ENCODE measurements at regions not wholly inside any gene's neighbourhood (a gene's known extent, or its start where the extent isn't known, plus 50 kb on each side); places are given as distances from the start of the nearest gene placed in this dataset.

DNA sequence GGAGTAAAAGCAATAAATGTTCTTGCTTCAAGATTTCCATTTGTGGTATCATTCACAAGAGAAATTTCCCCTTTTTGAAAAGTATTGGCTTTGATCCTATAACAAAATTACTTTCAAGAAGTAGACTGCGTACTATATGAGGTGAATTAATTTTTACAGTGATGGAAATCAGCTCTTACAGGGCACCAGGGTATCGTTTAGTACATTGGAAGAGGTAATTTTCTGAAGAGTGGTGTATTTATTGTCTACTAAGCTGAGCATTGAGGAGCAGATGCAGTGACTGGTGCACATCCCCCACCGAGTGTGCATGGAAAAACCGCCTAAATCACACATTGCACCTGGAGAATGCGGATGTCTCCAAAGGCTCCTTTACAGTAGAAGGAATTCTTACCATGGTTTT, 209.5 kb downstream of the SAMD5 start:
- DNase-seq, result no peak

DNA sequence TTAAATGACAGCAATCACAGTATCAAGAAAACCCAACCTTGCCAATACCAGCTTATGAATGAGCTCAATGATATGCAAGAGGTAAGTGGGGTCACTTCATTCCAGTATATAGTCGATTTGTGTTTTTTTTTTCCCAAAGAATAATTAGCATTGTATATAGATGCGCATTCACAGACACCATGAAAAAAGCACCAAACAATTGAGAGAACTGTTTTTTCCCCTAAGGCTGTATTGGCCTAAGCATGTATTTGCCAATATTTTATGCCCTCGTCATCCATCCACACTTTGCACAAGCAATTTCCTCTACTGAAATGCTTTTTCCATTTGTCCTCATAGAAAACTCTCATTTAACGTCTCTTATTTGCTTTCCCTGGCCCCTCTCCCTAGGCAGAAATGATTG, 213.7 kb downstream of the SAMD5 start:
- DNase-seq, result no peak

DNA sequence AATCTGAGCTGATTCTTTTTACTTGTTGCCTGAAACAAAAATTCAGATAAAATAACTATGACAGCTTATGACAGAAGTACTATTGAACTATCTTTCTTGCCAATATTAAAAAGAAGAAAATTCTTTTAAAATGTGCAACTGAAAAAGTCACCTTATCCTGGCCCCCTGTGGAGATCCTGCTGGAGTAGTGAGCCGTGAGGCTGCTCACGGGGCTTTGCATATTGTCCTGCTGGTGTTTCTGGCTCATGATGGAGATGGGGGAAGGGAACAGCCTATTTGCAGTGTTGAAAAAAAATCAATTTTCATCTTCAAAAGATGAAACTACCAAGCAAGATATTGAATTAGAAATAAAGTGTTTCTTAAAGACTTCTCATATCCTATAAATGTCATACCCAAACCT, 216.0 kb downstream of the SAMD5 start:
- no peak for DNase-seq

DNA sequence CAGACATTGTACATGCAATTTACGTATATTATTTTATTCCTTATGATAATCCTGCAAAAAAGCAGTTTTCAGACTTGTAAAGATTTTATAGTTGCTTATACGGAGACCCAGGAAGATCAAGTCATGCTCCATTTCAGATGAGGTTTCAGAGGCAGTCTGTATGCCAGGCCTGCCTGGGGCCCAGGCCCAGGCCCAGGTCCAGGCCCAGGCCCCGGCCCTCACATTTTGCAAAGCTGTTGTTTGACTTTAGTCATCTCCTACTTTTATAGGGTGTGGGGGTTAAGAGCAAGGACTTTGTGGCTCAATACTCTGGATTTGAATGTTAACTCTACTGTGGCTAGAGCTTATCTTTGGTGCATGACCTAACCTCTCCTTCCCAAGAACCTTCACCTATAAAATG, 217.9 kb downstream of the SAMD5 start:
- DNase-seq, result no peak

DNA sequence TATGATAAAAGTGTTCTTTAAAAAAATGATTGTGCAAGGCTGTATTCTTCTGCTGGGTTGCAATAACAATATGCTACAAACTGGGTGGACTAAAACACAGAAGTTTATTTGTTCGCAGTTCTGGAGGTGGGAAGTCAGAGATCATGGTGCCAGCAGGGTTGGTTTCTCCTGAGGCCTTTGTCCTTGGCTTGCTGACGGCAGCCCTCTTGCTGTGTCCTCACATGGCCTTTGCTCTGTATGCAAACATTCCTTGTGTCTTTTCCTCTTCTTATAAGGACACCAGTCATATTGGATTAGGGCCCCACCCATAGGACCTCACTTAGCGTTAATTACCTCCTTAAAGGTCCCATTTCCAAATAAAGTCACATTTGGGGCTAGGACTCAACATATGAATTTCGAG, 220.4 kb downstream of the SAMD5 start:
- no peak for DNase-seq

DNA sequence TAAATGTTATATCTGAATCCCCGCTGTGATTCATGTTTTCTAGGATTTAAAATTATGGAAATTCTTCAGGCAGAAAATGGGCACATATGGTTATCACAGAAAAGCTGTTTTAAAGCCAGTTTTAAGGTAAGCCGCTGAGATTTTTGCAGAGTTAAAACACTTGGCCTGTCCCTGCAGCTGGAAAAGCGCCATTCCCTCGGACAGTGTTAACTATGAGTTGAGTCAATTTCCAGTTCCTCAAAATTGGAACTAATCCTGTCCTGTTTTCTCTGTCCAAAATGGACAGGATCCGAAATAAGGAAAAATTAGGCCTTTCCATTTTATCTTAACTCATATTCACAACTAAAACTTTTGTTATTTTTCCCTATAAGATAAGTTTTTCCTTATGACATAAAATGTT, 225.2 kb downstream of the SAMD5 start:
- no peak for DNase-seq

DNA sequence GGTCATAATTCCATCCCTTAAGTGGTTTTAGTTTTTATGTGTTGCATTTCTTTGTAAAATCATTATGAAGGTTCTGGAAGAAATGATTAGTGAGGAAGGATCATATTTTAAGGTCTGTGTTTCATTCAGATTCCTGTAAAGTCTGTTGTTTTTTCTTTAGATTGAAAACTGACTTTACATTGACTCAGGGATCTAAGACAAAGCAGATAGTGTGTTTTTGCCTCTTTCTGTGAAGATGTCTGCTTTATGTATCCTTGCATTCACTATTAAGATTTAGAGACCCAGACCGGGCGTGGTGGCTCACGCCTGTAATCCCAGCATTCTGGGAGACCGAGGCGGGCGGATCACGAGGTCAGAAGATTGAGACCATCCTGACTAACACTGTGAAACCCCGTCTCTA, 225.7 kb downstream of the SAMD5 start:
- DNase-seq, result no peak

DNA sequence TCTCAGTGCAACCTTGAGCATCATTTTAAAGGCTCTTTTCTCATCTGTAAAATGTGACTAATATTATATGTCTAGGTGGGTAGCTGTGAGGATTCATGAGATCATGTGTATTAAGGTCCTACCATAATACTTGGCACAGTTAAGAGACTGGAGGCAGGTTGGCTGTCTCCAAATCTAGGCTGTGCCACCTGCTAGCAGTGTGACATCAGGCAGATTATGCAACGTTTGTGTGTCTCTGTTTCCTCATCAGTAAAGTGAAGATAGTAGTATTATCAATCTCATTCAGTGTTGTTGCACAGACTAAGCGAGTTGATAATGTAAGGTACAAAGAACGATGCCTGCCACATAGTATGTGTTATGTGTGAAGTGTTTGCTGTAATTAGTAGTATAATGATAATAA, 227.4 kb downstream of the SAMD5 start:
- DNase-seq, result no peak

DNA sequence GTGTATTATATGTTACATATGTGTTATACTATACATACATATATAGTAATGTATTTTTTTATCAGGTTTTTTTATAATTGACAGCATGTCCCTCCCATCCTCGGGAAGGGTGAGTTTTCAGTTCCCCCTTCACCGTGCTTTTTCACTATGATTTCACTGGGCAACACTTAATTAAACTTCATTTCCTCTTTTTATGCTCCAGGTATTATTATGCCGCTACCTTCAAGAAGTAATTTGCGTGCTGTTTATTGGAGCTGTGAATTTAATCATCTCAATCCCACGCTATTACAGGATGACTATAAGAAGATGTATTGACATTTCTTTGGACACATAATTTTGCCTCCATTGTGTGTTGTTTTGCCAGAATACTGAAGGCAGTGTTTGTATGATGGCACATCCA, 228.6 kb downstream of the SAMD5 start:
- no peak for DNase-seq

DNA sequence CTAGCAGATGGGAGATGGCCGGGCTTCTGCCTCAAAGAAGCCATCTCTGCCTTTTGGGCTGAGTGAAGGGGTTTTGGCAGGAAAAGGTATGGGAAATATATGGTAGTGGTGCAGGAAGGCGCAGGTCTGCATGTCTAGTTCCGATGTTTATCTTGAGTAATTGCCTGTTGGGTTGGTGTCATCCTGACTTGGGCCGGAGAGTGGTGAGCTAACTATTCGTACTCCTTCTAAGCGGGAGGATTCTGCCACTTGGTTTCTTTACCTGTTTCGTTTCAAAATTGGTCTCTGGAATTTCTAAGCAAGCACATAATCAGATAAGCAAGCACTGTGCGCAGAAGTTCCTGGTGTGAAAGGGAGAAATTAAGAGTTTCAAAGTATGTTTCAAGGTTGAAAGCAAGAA, 229.6 kb downstream of the SAMD5 start:
- DNase-seq, result no peak

DNA sequence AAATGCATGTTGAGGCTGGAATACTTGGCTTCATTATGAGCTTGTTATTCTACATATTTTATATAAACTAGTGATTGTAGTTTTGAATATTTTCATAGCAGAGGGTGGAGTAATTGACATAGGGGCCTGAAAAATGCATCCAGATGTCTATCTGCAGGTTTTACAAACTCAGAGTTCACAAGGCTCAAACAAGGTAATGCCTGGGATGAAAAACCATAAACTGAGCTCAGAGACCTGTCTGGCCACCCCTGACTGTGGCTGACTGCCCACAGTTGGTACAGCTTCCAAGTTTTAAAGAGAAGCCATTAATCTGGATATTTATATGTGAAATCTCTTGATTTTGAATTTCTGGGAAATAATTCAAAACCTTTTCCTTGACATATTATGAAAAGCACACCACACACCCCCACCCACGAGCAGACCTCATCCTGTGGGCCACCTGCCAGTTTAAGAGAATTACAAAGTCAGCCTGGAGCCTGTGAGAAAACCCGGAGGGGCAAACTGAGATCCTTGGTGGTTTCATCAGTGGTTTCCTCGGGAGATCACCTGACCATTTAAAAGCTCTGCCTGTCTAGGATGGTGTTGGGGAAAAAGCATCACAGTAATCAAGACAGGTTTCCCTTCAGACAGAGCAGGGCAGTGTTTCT, 230.1 kb downstream of the SAMD5 start:
- peak; percentile 4 for DNase-seq

DNA sequence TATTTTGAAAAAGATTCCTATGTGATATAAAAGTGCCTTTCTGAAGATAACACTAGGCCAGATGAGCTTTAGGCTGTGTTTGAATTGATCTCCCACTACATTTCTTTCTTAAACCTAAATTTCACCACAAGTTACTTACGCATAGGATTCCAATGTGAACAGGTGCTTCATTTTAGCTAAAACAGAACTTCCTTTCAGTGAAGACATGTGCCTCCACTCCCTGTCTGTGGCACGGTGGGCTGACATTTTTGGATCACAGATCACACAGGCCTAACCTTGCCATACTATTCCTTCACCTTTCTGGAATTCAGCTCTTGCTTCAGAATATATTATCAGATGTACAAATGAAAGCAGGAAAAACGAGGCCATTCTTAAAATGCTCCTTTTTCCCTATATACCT, 231.8 kb downstream of the SAMD5 start:
- DNase-seq, result no peak

DNA sequence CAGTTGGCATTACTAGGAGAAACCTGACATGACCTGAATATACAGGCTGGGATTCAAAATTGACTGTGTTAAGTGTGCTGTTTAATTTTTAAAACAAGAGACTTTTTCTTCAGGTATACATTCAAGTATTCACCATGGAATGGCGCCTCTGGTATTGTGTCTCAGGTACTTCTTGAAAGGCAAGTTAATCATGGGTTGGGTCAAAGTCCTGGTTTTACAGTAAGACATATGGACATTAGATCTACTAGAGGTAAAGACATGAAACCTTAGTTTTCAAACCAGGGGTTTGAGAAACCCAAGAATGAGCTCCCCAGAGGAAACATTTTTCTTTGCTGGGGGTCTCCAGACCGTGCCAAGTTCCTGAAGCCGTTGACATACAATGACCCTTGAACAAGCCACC, 232.4 kb downstream of the SAMD5 start:
- DNase-seq, result no peak

DNA sequence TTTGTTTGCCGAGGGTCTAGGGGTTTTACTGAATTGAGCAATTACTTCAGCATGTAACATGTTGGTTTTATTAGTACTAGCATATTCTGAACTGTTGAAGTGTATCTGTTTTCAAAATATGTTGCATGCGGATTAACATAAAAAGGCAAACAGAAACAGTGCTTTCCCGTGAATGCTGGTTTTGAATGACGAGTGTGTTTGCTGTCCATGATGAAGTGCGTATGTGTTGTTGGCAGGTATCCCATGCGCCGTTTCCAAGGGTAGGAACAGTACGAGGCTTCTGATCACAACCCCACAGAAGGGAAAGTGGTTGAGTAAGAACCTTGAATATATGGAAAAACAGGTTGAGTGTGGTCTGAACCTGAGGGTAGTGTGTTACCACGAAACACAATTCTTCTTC, 232.9 kb downstream of the SAMD5 start:
- no peak for DNase-seq

DNA sequence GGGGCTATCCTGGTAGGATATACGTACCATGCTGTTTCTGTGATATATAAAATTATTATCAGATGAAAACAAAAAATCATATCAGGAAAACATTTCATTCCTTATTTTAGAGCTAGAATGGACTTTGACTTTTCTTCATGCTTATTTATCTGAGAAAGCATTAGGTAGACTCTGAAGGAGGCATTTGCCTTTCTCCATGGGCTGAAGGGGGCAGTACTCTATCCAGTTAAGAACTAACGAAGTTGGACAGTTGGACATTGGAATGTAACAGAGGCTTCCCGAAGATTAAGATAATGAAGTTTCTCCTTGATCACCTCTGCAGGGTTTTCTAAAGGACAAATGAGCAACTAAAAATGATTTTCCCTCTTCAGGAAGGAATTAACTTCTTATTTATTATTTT, 233.9 kb downstream of the SAMD5 start:
- no peak for DNase-seq

DNA sequence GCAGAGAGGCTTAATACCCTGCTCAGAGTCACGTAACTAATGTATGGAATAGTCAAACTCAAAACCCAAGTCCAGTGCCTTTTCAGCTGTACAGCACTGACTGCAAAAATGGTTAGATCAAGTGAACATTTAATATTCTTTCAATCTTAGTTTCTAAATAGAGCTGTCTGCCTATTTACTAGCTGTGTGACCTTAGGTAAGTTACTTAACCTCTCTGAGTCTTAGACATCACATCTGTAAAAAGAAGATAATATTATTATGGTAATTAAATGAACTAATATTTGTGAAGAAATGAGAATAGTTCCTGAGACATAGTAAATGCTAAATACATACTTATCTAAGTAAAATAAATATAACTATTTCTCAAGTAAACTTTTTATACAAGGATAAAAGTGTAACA, 235.5 kb downstream of the SAMD5 start:
- DNase-seq, result no peak

DNA sequence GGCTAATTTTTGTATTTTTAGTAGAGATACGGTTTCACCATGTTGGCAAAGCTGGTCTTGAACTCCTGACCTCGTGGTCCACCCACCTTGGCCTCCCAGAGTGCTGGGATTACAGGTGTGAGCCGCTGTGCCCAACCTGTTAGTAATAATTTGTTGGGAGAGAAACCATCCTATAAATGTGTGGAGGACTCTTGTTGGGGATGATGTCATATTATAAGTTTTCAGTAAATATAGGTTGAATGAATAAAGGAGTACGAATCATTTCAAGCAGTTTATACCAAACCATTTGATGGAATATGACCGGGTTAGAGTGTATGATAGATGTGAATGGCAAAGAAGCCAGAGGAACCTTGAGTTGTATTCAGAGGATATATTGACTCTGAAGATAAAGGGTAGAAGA, 240.8 kb downstream of the SAMD5 start:
- no peak for DNase-seq

DNA sequence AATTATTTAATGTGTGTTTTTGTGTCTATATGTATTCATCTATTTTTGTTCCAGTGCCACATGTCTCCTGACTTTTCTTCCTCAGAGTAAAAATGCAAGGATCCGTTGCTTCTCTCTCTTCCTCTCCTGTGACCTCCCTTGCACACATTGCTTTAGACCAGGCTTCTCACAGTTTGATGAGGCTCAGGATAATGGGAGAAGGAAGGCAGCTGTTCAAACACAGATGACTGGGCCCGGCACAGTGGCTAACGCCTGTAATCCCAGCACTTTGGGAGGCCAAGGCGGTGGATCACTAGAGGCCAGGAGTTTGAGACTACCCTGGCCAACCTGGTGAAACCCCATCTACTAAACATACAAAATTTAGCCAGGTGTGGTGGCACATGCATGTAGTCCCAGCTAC, 241.9 kb downstream of the SAMD5 start:
- no peak for DNase-seq

DNA sequence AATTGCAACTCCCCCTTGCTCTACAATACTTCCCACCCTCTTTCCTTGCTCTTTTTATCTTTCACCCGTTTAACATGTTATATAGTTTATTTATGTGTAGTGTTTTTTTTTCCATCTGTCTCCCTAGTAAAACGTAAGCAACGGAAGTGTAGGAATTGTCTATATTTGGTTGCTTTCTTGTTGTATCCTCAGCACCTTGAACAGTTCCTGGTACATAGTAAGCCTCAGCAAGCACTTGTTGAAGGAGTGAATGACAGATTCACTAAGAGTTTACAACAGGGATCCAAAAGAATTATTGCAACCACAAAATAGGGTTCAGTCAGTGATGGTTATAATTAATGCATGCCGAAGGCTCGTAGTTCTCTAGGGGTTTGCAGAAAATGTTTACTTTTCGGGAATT, 242.7 kb downstream of the SAMD5 start:
- no peak for DNase-seq

DNA sequence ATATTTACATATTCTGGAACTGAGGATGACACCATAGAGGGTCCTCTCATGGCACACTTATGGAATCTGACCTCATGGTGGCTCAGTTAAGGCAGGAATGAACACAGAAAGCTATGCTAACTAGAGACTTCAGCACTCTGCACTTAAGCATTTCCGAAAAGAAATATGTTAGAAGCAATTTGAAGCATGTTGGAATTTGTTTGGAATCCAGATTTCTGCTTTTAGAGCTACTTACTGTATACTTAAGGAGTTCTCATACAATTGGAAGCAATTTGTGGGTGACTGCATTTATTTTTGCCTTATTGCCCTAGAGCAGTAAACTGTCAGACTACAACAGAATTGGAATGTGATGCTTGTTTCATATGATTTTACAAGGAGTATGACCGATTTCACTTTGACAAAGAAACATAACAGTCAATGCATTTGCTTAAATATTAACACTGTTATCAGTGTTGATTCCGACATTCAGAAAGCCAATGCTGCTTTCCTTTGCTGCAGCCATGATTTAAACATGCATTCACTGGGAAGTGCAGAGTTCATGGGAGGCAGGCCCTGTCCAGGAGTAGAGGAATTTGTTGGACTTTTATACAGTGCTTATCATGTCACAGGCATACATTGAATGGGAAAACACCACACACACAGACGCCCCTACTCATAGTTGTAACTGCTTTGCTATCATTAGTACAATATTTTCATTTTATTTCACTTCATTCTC, 244.4 kb downstream of the SAMD5 start:
- DNase-seq, result no peak

DNA sequence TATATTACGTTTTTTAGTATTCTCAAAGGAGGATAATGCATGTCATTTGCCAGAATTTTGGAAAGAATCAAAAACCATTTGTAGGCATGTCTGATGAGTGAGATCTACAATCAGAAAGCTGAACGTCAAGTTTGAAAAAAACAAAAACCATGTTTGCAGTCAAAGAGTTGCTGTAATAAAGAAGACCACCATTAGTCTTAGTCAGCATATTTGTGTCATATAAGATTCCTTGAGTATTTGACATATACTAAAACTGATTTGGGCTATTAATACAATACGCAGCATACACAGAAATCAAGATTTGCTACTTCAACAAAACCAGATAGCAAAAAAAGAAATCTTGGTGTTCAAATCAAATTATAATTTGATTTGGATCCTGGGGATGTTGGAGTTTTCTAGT, 247.5 kb downstream of the SAMD5 start:
- no peak for DNase-seq

DNA sequence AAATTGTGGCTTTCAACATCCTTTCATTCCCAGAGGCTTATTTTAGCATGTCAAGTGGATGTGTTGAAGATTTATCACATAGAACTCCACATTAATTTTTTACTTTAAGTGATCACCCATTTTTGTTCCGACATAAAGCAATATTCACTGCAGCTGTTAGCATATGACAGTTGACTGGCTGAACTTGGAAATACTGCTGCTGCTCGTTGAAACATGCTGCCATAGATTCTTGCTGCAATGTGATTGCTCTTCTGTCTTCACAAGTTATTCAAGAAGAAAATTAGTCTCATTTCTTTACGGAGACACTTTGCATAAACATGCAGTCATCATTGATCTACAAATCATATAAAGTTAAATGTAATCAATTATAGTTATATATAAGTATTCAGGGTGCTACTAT, 248.4 kb downstream of the SAMD5 start:
- DNase-seq, result no peak

DNA sequence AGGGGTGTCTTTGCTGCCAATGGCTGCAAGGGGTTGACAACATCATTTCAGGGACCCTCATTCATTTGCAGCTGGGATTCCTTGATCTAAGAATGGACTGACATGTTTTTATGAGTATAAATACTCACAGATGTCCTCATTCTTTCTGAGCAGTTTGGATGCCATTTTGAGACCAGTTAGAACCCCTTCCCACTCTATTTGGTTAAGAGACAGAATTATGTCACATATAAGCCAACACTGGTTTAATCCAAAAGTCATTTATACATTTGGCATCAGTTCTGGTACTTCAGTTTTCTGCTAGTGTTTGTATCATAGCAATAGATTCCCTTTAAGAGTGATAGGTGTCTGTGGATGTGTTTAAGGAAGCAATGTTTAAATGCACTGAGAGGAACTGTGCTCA, 248.8 kb downstream of the SAMD5 start:
- no peak for DNase-seq

DNA sequence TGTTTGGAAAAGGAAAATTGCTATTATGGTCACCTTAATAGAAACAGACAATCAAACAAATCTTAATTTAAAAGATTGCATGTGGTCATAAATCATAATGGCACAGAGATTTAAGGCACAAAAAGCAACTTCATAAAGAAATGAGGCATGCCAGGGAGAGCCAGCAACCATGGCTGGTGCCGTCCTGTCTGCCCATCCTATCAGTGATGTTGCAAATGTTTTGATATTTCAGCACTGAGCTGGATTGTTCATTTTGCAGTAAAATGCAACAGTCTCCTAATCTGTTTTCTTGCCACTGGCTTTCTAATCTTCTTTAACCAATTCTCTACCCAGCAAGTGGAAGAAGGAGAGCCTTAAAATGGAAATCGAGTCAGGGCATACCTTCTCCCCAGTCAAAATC, 249.8 kb downstream of the SAMD5 start:
- DNase-seq, result no peak

DNA sequence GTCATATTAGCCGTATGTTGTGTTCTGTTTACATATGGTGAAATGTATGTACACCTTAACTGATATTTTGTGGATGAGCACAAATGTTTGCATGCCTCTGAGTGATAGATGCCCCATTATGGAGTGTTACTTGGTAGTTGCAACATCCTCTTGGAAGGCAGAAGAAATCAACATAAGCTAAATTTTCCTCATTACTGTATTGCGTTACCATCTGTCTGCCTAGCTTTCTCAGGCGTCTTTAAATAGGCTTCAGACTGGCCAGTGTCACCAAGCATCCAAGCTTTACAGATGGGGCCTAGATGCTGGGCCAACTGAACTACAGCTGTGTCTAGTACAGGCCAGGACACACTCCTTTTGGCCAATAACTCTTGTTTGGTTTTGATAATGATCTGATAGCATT, 250.6 kb downstream of the SAMD5 start:
- no peak for DNase-seq
